ENCODE measurements at regions not wholly inside any gene's neighbourhood (a gene's known extent, or its start where the extent isn't known, plus 50 kb on each side); places are given as distances from the start of the nearest gene placed in this dataset.

DNA sequence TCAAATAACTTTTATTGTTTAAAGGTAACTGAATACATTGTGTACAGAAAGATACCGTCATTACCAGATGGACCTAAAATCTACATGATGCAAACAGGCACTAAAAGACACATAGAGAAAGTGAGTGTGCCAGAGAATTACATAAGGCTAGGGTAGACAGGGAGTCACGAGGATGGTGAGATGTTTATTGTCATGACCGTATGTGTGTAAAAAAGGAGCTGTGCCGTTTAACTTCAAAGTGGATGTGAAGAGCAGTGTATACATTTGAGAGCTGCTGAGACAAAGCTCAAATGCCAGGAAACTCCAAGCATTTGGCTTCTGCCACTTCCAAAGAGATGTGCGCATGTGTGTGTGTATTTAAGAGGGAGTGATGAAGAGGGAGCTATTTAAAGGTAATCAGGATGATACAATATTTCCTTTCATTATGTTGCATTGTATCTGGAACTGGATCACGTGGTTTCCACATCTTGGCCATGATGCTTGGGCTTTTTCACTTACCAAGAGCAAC is 51.4 kb upstream of the IGF1R start:
- TF ChIP-seq CTCF (IDR thresholded peaks at IDR 0.05 in 8 of 11, conservative IDR thresholded peaks at IDR 0.05 in 3 of 11) = no peak
- no peak for TF ChIP-seq POLR2A (IDR thresholded peaks at IDR 0.05)

All from spleen (tissue), 7 donors.